Uterus (tissue), 2 donors: ENCODE measurements at regions not wholly inside any gene's neighbourhood (a gene's known extent, or its start where the extent isn't known, plus 50 kb on each side); places are given as distances from the start of the nearest gene placed in this dataset.

Source experiments
- CTCF ChIP-seq, 4 experiments: fragments of 200-600 bp in 2 of 4; fragments of 450-650 bp in 2 of 4; sonication (generic) in 2 of 4; IDR thresholded peaks; one replicate each; pipeline ENCODE4 v1.5.1; 2016 to 2019; ENCODE audit warnings: antibody characterized with exemption in 4 of 4, mild to moderate bottlenecking in 2 of 4, moderate library complexity in 1 of 4
- POLR2A ChIP-seq, 2 donors: fragments of 450-650 bp; IDR thresholded peaks; one replicate each; pipeline ENCODE4 v1.6.1; 2016; ENCODE audit warnings: antibody characterized with exemption in 2 of 2, mild to moderate bottlenecking in 1 of 2, moderate library complexity in 1 of 2

GRCh38 chr13:70310396-70311119 lies 202.3 kb upstream of the KLHL1 start:
- TF ChIP-seq CTCF (IDR thresholded peaks at IDR 0.05) (no peak), POLR2A (IDR thresholded peaks at IDR 0.05) (no peak)
